GM23248 (cell line): ENCODE measurements at regions not wholly inside any gene's neighbourhood (a gene's known extent, or its start where the extent isn't known, plus 50 kb on each side); places are given as distances from the start of the nearest gene placed in this dataset.

Experiments used
- EZH2 ChIP-seq: fragments of 200-600 bp; sonication (generic); IDR thresholded peaks from 2 replicates; pipeline ENCODE4 v1.6.1; 2018; ENCODE audit warnings: antibody characterized with exemption, mild to moderate bottlenecking; ENCODE audit not compliant: insufficient read depth, poor library complexity, severe bottlenecking
- EZH2phosphoT487 ChIP-seq: fragments of 200-600 bp; sonication (generic); IDR thresholded peaks from 2 replicates; pipeline ENCODE4 v1.6.1; 2018; ENCODE audit warnings: antibody characterized with exemption, moderate library complexity, mild to moderate bottlenecking, low read depth; ENCODE audit not compliant: insufficient read depth

DNA sequence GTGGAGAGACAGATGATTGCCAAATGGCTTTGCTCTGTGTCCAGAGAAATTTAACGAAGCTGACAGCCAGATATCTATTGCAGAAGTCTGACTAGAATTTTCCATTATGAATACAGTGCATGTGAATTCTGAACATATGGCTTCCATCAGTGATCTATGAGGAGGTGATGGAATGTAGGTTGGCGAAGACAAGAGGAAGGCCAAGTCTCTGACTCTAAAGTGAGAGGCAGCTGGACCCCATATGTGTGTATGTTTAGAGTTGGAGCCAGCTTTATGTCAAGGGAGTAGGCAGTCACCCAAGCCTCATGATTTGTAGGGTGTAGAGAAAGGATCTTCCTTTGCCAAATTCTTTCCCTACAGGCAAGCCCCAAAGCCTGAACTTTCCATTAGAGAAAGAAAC, 76.2 kb upstream of the TEX13D start:
- TF ChIP-seq EZH2 = no peak
- TF ChIP-seq EZH2phosphoT487 = no peak
